ENCODE measurements at regions not wholly inside any gene's neighbourhood (a gene's known extent, or its start where the extent isn't known, plus 50 kb on each side); places are given as distances from the start of the nearest gene placed in this dataset.
"Not testable (repeated sequence)": the region's sequence is repeated elsewhere in the genome, so short reads cannot be mapped to it uniquely, and the experiment has no call there.

DNA sequence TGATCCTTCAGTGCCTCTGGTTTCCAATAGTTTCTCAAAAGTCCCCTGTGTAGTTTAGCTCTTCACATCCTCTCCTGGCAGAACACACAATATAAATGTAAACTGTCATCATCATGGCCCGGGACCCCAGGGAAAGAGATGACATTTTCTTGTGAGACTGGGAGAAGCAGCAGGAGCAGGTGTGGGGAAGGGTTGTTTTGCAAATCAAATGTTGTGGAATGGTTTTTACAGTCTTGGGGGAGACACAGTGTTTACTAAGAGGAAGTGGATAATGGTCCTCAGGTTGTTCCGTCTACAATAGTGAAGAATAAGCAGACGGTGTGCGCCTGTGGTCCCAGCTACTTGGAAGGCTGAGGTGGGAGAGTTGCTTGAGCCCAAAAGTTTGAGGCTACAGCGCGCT is 159.1 kb downstream of the SEC23IP start:
- no peak for DNase-seq

DNA sequence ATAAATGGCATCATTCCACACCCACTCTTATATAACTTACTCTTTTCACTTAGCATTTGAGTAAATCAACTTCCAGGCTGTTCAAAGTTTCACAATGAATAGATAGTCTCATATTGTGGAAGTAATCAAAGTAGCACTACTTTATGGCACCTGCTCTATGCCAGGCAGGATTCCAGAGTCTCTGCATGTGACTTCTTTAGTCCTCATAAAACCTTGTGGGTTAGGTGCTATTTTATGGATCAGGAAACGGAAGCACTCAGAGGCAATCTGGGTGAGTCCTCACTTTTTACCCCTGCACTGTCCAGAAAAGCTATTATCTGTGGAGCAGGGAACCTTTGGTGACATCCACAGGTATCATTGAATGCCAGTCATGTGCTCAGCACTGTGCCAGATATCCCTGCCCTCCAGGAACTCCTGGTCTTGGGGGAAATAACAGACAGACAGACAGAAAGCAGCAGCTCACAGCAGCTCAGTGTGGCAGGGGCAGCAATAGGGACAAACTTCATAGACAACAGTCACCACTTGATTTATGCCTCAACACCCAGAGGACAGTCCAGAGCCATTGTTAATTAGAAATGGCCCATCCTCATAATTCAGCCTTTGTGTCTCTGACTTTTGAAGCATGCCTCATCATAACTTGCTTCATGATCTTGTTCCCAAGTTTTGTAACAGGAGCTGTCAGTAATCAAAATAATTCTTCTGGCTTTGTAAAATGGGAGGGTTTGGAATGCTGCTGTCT is 160.6 kb downstream of the SEC23IP start:
- DNase-seq = no peak

DNA sequence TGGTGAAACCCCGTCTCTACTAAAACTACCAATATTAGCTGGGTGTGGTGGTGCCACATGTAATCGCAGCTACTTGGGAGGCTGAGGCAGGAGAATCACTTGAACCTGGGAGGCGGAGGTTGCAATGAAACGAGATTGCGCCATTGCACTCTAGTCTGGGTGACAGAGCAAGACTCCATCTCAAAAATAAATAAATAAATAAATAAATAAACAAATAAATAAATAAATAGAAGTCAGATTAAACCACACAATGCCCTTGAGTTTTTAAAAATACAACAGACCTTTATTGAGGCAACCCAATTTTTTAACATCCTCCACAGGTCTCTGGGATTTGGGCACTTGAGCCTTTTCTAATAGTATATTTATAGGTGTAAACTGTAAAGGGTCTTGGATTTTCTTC is 167.3 kb downstream of the SEC23IP start:
- DNase-seq = not testable (repeated sequence)

DNA sequence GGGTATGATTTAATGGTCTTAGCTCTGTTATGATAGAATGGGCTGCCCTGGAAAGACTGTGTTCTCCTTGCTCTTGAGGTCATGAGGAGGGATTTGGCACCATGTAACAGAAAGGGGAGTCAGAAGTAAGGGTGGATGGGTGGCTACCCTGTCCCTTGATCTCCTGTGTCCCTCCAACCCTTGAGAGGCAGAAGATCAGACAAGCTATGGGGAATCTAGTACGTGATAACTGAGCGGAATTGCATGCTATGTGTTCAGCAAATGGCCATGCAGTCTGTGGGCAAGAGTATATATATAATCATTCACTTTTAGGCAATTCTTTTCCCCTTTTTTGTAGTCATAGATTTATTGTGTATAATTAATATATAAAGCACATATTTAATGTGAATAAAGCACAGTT is 174.9 kb downstream of the SEC23IP start:
- no peak for DNase-seq

DNA sequence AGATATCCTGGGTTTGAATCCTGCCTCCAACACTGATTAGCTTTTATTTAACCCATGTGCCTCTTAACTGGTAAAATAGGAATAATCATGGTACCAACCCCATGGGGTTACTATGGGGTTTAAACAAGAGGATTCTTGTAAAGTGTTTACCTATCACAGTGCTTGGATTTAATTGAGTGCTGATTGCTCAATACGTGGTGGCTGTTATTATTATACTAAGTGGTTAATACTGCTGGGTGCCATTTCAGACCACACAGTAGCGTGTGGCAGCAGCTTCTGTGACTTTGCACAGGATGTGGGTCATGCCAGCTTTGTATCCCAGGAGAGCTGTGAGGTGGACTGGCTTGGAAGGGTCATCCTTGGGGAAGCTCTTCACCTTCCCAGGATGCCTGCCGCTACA is 177.2 kb downstream of the SEC23IP start:
- DNase-seq = no peak

DNA sequence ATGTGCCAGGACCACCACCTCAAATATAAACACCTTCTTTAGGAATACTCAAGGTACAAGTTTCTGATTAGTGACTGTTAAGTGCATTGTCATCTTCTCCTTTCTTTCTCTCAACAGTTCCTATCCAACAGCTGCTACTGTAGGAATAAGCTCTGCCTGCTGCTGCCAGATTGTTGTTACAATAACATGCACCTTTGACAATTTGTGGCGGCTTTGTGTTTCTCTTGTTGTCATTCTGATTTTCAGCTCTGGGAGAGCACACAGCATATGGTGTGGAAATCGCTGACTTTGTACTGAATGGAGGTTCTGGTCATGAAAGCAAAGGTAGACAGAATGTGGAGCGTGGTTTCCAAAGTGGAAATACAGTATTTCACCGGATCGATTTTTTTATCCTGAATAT is 182.8 kb downstream of the SEC23IP start:
- no peak for DNase-seq

DNA sequence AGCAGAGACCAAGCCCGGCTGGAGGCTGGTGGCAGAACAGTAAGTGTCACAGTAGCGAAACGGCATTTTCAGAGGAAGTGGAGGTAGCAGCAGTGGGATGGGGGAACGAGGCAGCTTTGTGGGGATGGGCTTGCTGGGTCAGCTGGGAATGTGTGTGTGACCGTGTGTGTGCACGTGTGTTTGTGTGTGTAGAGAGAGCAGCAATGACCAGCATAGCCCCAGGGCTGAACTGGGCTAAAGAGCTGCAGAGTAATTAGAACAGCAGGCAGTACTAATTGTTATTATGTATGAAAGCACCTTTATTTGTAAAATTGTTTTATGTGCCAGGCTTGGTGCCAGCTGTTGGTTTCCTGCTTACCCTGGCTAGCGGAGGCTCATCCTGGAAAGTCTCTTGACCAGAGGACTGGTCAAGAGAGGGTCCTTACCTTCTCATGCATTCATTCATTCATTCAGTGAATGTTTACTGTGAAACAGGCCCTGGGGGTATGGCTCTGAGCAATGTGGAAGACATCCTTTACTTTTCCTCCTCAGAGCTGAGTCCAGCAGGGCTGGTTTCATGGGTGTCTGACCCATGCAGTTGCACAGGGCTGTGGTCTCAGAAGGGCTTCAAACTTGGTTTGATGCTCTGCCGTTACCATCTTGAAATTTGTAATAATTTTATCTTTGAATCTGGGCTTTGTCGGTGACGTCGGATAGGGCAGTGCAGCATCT is 184.6 kb downstream of the SEC23IP start:
- no peak for DNase-seq

DNA sequence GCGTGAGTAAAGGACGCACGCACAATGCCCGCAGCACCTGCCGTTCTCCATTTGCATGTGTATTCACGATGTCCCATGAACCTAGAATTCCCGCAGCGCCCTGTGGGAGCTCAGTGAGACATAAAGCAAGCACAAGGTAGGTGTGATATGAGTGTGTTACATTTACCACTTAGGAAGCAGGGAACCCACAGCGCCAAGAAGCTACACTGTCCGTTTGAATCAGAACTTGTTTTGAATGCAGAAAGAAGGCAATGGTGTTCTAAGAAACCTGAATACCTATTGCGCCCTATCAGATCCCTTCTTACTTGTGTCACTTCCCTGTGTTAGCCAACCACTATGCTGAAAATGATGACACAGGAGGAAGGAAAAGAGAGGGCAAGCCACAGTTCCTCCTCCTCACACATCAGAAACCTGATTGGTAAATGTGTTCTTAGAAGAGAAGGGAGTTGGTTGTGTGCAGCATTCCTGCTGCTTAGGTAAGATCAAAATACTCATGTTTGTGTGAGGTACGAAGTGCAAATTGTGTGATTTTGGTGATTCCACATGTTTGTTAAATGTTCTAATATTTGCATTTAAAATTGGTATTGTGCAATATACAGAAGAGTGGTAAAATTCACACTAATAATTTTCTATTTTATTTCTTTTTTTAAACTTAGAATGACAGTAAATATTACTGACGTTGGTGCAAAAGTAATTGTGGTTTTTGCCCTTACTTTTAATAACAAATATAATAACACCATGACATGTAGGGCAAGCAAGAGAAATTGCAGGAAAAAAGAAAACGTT is 185.4 kb downstream of the SEC23IP start:
- DNase-seq = no peak

DNA sequence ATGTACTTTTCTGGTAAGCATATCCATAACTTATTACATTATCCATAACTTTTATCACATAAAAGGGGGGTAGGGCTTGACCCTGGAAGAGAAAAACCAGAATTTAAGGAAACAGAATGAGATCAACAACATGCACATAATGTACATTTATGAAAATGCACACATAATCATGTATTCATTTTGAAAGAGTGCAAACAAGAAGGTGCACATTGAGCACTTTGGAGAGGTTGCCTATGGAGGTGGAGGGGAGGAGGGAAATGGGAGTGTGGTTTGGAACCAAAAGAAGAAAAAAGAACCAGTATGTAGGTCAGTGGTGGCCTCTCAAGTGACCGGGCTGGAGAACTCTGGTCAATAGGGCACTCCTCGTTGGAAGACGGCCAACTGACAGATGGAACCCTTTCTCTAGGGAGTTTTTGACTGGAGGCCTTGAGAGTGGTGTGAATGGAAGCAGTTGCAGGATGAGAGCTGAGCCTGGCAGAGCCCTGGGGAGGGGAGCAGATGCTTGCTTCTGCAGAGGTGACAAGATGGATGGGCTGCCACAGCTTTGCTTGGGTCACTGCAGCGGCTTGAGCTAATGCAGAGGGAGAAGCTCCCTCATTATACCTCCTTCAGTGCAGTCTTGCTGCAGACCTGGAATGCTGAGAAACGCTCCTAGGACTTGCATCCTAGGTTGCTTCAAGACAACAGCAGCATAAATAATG is 192.7 kb downstream of the SEC23IP start:
- DNase-seq = no peak

DNA sequence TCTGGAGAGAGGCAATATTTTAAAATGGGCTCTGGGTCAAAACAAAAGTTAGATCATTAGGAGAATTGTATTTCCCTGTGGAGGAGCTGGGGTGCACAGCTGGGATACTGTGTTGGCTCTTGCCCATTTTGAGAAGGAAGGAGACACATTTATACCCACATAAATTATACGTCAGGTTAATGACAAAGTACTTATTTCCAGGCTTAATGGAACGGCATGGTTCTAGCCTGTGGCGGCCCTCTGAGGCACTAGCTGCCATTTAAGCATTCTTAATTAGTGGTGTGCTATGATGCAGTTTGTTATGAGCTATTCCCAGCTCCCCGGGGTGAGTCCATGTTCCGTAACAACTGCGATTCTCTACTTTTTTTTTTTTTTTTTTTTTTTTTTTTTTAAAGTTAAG is 193.5 kb downstream of the SEC23IP start:
- no peak for DNase-seq

DNA sequence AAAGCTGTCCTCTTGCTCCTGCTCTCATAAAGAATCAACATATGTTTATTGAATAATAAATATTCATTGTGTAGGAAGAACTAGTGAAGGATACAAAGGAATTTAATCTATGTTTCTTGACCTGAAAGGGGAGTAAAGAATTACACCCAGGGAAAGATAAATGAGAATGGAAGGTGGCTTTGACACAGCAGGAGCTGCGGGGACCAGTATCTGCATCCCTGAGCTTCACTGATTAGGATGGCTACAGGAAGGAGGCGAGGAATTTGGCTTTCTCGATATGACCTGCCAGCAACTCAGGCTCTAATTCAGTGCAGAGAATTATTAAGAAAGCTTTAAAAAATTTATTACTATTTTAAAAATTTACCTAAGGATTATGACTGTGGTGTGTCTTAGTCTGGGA is 194.6 kb downstream of the SEC23IP start:
- no peak for DNase-seq

DNA sequence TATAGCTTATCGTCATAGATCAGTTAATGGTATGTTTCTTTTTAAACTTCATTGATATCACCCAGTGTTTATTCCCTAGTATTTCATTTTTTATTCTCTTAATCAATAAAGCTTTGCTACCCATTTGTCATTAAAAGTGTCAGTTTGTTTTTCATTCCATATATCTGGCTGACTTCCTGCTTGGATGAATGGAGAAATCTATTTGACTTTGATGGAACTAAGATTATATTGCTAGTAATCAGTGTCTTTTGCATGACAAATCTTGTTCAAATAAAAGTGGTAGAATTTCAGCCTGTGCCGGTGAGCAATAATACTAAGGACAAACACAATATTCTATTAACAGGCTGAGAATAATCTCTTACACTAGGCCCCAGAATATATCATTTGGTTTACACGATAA is 203.3 kb downstream of the SEC23IP start:
- DNase-seq = no peak

DNA sequence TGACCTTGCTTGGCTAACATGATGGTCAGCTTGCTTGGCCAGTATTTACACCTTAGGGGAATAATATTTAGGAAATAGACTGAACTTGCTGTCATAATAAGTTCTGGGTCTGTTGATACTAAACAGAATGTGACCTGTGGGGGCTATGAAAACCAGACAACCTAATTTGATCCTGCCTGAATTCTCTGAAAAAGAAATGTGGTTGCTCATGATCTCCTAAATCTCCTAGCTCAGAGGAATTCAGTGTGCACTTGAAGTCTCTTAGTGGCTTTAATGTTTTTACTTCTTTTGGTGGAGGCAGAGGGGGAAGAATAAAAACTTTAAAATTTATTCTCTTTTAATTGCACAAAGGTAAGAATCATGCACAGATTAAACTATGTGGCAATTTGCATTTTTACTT is 205.2 kb downstream of the SEC23IP start:
- DNase-seq = no peak

DNA sequence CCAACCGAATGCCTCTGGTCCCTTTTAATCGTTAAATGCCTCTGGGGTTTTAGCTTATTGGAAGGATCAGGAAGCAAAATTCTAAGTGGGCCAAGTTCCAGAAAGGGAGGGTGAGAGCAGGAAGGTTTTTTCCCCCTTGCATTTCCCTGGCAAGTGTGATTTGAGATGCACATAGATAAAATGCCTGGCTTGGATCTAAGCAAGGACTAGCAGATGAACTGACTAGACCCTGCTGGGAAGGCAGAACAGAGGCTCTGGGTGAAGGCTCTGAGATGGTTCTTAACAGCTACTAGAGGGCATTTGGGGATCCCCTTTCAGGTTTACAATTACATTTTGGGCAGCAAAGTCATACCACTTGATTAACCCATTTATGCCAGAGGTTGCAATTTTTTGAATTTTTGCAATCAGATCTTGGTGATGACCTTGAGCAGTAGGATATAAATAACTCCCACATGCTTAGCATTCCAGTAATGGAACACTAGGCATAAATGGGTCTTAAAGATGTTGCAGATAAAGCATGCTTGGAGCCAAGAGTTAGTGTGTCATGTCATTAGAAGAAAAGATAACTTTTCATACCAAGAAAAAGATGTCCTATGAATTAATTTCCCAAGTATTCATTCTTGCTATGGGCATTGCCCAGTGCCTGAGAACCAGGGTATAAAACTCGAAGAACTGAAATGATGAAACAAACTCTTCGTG is 205.9 kb downstream of the SEC23IP start:
- no peak for DNase-seq

DNA sequence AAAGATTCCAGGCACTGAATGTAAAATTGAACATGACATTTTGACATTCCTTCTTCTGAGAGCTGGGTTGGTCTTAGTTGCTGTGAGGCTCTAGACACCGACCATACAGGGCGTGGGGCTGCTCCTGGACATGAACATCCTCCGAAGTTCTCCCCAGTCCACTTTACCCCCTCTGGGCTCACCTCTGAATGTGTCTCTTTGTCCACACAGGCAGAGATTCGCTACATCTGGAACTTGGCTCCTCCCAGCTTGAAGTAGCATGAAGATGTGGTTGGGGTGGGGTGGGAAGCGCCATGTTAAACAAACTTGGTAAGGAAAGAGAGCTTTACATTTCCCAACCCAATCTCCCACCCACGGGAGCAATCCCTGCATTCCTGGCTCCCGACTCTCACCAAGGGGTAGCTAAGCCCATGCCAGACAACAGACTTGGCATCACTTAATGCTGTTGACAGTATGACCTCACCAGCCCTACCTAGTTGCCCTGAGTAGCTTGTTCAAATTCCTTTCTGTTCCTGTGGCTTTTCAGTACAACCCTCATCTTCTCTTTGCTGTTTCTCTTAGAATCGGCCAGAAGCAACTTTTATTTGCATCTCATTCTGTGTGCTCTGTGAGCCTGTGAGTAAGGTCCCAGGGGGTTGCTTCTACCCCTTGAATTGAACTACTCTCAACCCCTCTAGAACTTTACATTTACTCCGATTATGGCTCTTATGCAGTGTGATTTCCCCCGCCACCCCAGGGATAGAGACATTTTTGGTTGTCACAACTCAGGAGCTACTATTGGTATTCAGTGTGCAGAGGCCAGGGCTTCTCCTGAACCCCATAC is 211.4 kb downstream of the SEC23IP start:
- DNase-seq = no peak

DNA sequence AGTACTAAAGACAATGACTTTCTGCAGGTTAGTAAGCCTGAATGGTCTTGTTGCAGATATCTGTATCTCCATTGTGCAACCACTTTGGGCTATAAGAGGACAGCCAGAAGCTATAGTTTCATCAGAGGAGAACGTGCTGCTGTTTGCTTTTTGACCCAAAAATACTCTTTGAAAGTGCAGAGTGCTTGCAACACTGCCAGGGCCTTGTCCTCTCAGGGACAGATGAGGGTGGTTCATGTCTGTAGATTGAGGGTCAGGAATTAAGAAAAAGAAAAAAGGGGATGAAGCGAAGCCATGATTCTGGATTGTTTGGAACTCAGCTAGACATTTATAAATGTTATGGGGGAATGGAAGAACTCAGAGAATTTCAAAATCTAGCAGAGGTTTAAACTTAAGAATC is 212.5 kb downstream of the SEC23IP start:
- no peak for DNase-seq

DNA sequence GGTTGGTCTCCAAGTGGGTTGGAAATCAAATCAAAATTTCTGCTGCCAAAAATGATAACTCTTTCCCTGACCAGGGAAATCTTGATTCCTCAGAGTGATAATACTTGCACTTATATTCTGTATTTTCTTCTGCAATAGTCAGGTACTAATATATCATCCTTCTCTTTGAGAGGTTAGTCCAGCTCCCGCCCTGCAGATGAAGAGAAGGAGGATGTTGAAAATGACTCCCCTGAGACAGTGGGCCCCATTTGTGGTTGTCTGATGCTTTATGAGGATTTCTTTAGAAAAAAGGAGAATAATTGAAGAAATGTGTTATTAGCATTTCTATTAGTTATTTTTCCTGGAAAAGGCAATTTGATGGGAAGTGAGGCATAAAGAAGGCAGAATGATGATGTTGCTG is 213.0 kb downstream of the SEC23IP start:
- no peak for DNase-seq

DNA sequence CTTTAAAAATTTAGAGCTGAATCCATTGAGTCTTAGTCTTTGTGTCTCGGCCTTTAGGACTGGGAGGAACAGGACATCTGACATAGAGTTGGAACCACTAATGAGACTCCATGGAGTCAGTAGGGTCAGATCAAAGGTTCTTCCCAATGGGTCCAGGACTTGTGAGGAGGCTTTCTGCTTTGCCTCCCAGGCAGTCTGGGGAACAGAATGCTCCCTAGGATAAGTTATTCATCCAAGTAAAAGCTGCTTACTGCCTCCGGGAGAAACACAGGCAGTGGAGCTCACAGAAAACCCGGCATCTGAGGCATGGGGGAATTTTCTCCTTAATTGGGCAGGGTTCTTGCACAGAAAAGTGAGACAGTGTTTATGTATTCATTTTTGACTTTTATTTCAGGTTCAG is 216.4 kb downstream of the SEC23IP start:
- no peak for DNase-seq

DNA sequence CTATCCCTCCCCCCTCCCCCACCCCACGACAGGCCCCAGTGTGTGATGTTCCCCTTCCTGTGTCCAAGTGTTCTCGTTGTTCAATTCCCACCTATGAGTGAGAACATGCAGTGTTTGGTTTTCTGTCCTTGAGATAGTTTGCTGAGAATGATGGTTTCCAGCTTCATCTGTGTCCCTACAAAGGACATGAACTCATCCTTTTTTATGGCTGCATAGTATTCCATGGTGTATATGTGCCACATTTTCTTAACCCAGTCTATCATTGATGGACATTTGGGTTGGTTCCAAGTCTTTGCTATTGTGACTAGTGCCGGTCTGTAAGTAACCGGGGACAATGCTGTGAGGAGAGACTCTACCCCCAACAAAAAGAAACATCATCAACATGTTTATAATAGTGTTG is 217.2 kb downstream of the SEC23IP start:
- DNase-seq = not testable (repeated sequence)

DNA sequence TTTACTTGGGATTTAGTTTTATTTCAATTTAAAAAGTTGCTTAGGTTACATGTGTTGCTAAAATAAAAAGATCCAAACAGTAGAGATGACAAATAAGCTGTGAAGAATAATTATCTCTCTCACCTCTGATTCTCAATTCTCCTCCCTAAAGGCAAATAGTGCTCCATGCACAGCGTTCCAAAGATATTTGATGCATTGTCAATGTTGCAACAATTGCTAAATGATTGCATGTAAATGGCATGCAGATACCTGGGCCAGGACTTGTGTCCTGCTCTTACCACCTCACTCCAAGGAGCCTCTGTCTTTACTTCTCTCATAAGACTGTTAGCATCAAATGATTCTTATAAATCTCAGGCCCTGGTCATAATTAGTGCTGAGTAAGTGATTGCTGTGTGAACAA is 217.7 kb downstream of the SEC23IP start:
- DNase-seq = no peak

DNA sequence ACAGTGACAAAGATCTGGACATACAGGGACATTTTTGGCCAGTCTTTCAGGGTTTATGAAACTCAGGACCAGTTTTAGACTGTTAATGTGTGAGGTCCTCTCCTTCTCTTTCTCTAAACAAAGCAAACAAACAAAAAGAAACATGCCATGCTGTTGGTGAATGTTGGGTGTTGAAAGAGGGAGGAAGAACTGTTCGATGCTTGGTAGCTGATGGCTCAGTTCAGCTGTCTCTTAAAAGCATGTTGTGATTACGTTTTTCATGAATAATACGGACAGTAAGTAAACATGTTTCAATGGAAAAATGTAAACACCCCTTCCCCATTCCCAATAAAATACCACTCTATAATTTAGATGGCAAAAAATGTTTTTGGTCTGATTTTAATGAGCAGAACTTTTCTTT is 219.1 kb downstream of the SEC23IP start:
- DNase-seq = no peak

DNA sequence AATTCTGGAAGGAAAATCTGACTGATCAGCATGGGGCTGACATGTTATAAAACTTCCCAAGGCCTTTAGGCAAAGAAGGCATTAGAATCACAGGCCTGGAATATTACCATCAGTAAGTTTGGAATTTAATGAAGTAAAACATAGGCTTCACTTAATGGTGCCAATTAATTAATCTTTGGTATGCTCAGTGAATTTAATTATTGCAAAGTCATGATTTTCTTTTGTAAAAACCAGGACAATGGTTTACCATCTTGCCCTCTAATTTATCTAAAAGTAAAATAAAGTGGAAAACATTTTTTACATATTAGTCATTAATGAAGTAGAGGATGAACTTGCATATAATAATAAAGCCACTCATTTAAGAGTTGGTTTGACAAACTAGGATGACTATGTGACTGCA is 220.3 kb downstream of the SEC23IP start:
- DNase-seq = no peak
